GM19035 (cell line): ENCODE measurements at regions not wholly inside any gene's neighbourhood (a gene's known extent, or its start where the extent isn't known, plus 50 kb on each side); places are given as distances from the start of the nearest gene placed in this dataset.

Experiments
- ATAC-seq: cut with Tn5 transposase; IDR thresholded peaks from one replicate; pipeline ENCODE4 v1.9.1; 2021; ENCODE audit not compliant: unreplicated experiment

- ATAC-seq, result no peak
Measured at GRCh38 chr2:38174131-38174530, 98.2 kb upstream of the CYP1B1 start.

GRCh38 chr2:38173683-38174082, 97.7 kb upstream of the CYP1B1 start:
- ATAC-seq, result no peak

GRCh38 chr2:38171208-38171855, 95.4 kb upstream of the CYP1B1 start:
- ATAC-seq, result no peak

GRCh38 chr2:38170733-38171132, 94.8 kb upstream of the CYP1B1 start:
- no peak for ATAC-seq

GRCh38 chr2:38170067-38170466, 94.1 kb upstream of the CYP1B1 start:
- ATAC-seq, result no peak

GRCh38 chr2:38168710-38169480, 92.9 kb upstream of the CYP1B1 start:
- ATAC-seq, result no peak

GRCh38 chr2:38167968-38168350, 92.0 kb upstream of the CYP1B1 start:
- ATAC-seq, result no peak

GRCh38 chr2:38165698-38166097, 89.7 kb upstream of the CYP1B1 start:
- ATAC-seq, result no peak

- ATAC-seq, result no peak
Measured at GRCh38 chr2:38164881-38165280, 88.9 kb upstream of the CYP1B1 start.

- no peak for ATAC-seq
Measured at GRCh38 chr2:38163579-38163978, 87.6 kb upstream of the CYP1B1 start.

- no peak for ATAC-seq
Measured at GRCh38 chr2:38163006-38163405, 87.1 kb upstream of the CYP1B1 start.

- no peak for ATAC-seq
Measured at GRCh38 chr2:38160516-38160915, 84.6 kb upstream of the CYP1B1 start.

- no peak for ATAC-seq
Measured at GRCh38 chr2:38159597-38159996, 83.6 kb upstream of the CYP1B1 start.

- no peak for ATAC-seq
Measured at GRCh38 chr2:38159191-38159590, 83.2 kb upstream of the CYP1B1 start.

- ATAC-seq, result no peak
Measured at GRCh38 chr2:38158378-38159118, 82.6 kb upstream of the CYP1B1 start.

GRCh38 chr2:38156436-38156835, 80.5 kb upstream of the CYP1B1 start:
- ATAC-seq, result no peak

GRCh38 chr2:38155015-38155414, 79.1 kb upstream of the CYP1B1 start:
- no peak for ATAC-seq

- no peak for ATAC-seq
Measured at GRCh38 chr2:38154395-38154794, 78.4 kb upstream of the CYP1B1 start.

GRCh38 chr2:38153476-38154135, 77.7 kb upstream of the CYP1B1 start:
- no peak for ATAC-seq

GRCh38 chr2:38152913-38153312, 77.0 kb upstream of the CYP1B1 start:
- no peak for ATAC-seq

- no peak for ATAC-seq
Measured at GRCh38 chr2:38152035-38152434, 76.1 kb upstream of the CYP1B1 start.
